Adipocyte (in vitro differentiated cells): ENCODE measurements at regions not wholly inside any gene's neighbourhood (a gene's known extent, or its start where the extent isn't known, plus 50 kb on each side); places are given as distances from the start of the nearest gene placed in this dataset.

Experiments used
- DNase-seq: peaks from one replicate; pipeline ENCODE4 v3.0.0-alpha.2; 2015; ENCODE audit warnings: low read depth
- H3K27me3 ChIP-seq: replicated peaks from 2 replicates; pipeline ENCODE4 v1.7.0; 2013; ENCODE audit warnings: mild to moderate bottlenecking, low read length, moderate library complexity; ENCODE audit not compliant: control insufficient read depth, insufficient read depth
- H3K36me3 ChIP-seq: 2 replicates; pipeline ENCODE4 v1.7.0; 2013; ENCODE audit warnings: low read length, mild to moderate bottlenecking, moderate library complexity; ENCODE audit not compliant: control insufficient read depth, insufficient read depth, severe bottlenecking
- H3K4me1 ChIP-seq: 2 replicates; pipeline ENCODE4 v1.7.0; 2013; ENCODE audit warnings: mild to moderate bottlenecking, low read length, moderate library complexity; ENCODE audit not compliant: control insufficient read depth, insufficient read depth
- H3K4me3 ChIP-seq: 2 replicates; pipeline ENCODE4 v1.7.0; 2013; ENCODE audit warnings: mild to moderate bottlenecking, low read length, moderate library complexity
- H3K9ac ChIP-seq: 2 replicates; pipeline ENCODE4 v1.7.0; 2013; ENCODE audit warnings: mild to moderate bottlenecking, low read length, moderate library complexity
- H3K9me3 ChIP-seq: 2 replicates; pipeline ENCODE4 v1.7.0; 2013; ENCODE audit warnings: mild to moderate bottlenecking, low read length, moderate library complexity; ENCODE audit not compliant: control insufficient read depth

DNA sequence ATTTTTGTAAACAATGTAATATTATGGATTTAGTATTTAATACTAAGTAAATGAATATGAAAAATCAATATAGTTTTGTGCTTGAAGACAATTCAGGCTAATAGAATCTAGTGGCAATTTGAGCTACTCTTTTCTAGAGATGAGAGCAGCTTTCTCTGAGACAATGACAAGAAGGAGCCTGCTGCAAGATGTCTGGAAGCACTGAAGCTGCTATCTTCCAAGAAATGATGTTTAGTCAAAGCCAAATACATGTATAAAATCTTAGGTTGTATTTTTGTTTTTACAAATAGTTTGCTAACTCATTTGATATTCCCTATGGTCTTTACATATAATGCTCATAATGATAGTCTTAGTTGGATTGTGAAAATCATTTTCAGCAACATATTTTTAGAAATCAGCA is 103.9 kb upstream of the COL24A1 start:
- no peaks in the 10 kb centered on the region for H3K4me1 ChIP-seq
- no peak for DNase-seq
- H3K36me3 ChIP-seq: no peaks in the 10 kb centered on the region
- no peak overlapping the region for H3K9ac ChIP-seq
- H3K4me3 ChIP-seq: no peak overlapping the region
- H3K9me3 ChIP-seq: no peaks in the 10 kb centered on the region
- H3K27me3 ChIP-seq: no peaks in the 10 kb centered on the region

DNA sequence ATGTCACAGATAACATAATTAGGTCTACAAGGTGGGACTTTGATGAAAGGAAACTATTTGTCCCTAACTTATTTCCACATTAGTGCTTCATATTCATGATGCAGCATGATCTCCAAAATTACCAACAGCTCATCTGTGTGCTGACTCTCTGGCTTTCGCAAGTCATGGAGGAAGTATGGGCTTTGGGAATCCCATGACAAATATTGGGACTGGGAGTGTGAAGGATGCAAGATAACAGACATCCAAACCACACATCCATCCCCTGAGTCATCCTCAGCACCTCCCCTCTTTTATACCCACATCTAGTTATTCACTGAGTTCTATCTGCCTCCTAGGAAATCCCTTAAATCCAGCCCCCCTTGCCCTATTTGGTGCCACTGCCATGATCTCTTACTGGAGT is 102.8 kb upstream of the COL24A1 start:
- Histone ChIP-seq H3K27me3 (no peaks in the 10 kb centered on the region), H3K9ac (no peak overlapping the region)
- DNase-seq: no peak

DNA sequence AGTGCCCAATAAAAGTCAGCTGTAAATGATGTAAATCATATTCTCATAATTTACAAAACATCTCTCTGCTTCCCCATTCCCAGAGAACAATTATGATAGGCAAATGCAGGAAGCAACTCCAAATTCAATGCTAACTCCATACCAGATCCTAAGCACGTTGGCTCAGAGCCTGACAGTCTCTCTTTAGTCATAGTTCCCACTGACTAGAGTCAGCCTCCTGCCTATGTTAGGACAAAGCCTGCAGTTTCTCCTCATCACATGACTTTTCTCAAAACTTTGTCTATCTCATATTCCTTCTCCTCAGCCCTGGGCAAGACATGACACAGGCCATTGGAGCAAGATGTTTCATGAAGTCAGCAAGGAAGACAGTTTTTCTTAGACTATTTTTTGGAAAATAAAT is 101.5 kb upstream of the COL24A1 start:
- Histone ChIP-seq H3K4me3 (no peak overlapping the region), H3K9me3 (no peaks in the 10 kb centered on the region), H3K27me3 (no peaks in the 10 kb centered on the region), H3K4me1 (no peaks in the 10 kb centered on the region), H3K9ac (no peak overlapping the region), H3K36me3 (no peaks in the 10 kb centered on the region)
- peak; percentile 36 for DNase-seq

More for the DNA sequence above, 102.8 kb upstream of the COL24A1 start:
- no peaks in the 10 kb centered on the region for H3K4me1 ChIP-seq
- no peak overlapping the region for H3K4me3 ChIP-seq
- no peaks in the 10 kb centered on the region for H3K9me3 ChIP-seq
- H3K36me3 ChIP-seq: no peaks in the 10 kb centered on the region

DNA sequence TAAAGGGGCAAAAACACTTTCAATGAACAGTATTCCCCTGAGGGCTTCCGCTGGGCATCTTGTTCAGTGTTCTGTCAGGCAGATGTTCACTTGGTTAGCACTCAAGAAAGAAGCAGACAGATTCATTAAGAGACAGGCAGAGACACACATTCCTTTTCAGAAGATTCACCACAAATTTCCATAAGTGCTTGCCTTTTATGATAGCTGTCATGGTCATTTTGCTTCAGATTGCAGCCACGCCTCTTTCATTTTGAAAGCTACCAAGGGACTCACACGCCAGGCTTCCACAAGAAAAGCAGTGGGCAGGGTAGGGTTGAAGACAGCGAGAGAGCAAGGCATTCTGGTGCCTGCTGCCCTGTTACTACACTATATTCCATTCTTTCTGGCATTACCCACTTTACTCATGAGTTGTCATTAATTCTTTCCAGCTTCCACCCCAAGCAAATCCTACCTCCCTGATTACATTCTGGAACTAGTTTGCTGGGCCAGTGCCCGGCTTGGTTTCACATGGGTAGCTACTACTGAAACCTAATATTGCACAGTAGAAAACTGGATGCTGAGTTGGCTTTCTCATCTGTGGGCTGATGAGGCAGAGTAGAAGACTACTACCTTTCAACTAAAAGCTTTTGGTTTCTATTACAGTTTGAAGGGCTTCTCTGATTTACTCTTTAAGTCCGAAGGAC is 91.2 kb upstream of the COL24A1 start:
- H3K4me3 ChIP-seq: peak overlapping the region; percentile 66
- peak; percentile 89 for DNase-seq
- no peaks in the 10 kb centered on the region for H3K36me3 ChIP-seq
- no peaks in the 10 kb centered on the region for H3K27me3 ChIP-seq
- peaks cover 6% of the 10 kb centered on the region for H3K4me1 ChIP-seq
- no peak overlapping the region for H3K9ac ChIP-seq
- H3K9me3 ChIP-seq: no peaks in the 10 kb centered on the region

DNA sequence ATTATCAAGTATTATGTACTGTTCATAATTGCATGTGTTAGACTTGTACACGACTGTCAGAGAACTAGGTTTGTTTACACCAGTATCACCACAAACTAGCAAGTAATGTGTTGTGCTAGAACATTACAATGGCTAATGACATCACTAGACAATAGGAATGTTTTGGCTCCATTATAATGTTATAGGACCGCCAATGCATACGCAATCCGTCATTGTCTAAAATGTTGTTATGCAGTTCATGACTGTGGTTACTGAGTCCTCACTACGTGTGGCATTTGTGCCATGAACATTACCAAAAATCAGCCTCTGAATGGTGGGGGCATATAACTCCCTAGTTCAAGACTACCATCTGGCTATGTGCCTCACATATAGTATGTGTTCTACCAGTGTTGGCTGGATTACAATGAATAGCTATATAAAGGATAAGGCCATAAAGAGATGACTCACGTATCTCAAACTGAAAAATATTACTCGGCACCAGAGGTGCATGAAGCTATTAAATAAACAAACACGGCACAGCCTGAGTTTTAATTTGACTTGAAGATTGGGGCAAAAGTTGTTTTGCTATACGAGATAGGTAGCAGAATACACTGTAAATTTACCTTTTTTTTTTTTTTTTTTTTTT is 89.1 kb upstream of the COL24A1 start:
- Histone ChIP-seq H3K36me3 (no peaks in the 10 kb centered on the region), H3K9me3 (no peaks in the 10 kb centered on the region), H3K4me3 (no peak overlapping the region), H3K27me3 (no peaks in the 10 kb centered on the region), H3K9ac (no peak overlapping the region), H3K4me1 (peaks cover 6% of the 10 kb centered on the region)
- no peak for DNase-seq

DNA sequence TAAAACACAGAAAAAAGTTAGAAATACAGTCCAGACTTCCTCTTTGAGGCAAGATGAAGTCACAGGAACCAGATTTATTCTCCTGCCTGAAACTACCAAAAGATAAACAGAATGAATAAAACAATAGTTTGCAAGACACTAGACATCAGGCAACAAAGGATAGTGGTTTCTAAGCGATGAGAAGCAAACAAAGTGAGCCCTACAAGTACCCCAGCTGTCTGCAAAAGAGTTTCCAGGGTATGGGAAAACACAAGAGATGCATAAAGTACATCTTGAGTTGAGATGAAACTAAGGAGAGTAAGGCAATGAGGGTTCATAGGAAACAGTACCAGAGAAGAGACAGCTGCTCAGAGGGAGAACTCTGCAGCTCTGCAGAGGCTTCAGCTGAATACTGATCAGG is 83.3 kb upstream of the COL24A1 start:
- H3K27me3 ChIP-seq: no peaks in the 10 kb centered on the region
- no peaks in the 10 kb centered on the region for H3K36me3 ChIP-seq
- no peak overlapping the region for H3K9ac ChIP-seq
- H3K4me1 ChIP-seq: no peaks in the 10 kb centered on the region
- no peak for DNase-seq
- H3K9me3 ChIP-seq: peaks cover 24% of the 10 kb centered on the region
- no peak overlapping the region for H3K4me3 ChIP-seq

DNA sequence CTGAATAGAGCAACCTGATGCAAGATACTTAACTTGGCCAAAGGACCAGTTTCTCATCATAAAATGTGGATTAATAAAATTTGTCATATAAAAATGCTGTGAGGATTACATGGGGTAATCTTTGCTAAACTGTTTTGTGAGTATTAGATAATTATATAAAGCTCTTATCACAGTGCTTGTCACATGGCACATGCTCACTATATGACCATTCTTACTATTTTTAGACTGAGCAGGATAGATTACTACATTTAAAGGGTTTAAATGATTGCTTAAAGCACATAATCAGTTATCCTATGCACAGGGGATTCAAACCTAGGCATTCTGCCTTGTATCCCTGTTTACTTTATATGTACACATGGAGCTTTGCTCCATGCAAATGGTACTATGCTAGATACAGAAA is 82.9 kb upstream of the COL24A1 start:
- Histone ChIP-seq H3K9ac (no peak overlapping the region), H3K27me3 (no peaks in the 10 kb centered on the region), H3K36me3 (no peaks in the 10 kb centered on the region), H3K4me3 (no peak overlapping the region), H3K9me3 (peaks cover 24% of the 10 kb centered on the region), H3K4me1 (no peaks in the 10 kb centered on the region)
- DNase-seq: no peak

DNA sequence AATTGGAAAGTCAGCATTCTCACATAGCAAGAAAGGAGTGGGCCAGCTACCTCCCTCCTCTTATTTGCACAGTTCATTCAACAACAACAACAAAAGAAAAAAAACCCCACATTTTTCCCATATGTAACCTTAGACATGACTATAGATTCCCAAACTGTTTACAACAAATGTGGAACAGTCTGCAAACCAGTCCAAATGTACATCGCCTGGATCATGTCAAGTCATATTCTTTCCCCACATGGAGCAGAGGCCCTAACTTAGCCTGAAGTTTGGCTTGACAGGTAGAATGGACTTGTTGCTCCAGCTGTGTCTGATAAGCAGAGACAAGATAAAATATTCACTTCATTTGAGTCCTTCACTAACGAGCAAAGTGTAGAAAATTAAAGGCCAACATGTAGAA is 81.7 kb upstream of the COL24A1 start:
- DNase-seq: no peak
- H3K9ac ChIP-seq: no peak overlapping the region

DNA sequence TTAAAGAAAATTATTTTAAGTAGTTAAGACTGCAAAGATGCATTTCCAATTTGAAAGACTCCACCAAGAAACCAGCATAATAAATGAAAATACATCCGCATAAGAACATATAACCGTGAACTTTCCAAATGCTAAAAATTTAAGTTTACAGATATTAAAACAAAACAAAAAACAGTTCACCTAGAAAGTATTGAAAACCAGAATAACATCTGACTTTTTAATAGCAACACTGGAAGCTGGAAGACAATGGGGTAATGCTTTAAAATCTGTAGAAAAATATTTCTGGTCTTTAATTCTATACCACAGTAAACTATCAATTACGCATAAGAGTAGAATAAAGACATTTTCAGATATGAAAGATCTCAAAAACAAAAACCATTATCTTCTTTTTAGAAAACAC is 79.3 kb upstream of the COL24A1 start:
- Histone ChIP-seq H3K4me1 (no peaks in the 10 kb centered on the region), H3K9me3 (peaks cover 24% of the 10 kb centered on the region), H3K36me3 (no peaks in the 10 kb centered on the region), H3K4me3 (no peak overlapping the region), H3K9ac (no peak overlapping the region), H3K27me3 (no peaks in the 10 kb centered on the region)
- DNase-seq: no peak

More for the DNA sequence above, 81.7 kb upstream of the COL24A1 start:
- Histone ChIP-seq H3K36me3 (no peaks in the 10 kb centered on the region), H3K9me3 (peaks cover 24% of the 10 kb centered on the region), H3K4me1 (no peaks in the 10 kb centered on the region), H3K4me3 (no peak overlapping the region), H3K27me3 (no peaks in the 10 kb centered on the region)

DNA sequence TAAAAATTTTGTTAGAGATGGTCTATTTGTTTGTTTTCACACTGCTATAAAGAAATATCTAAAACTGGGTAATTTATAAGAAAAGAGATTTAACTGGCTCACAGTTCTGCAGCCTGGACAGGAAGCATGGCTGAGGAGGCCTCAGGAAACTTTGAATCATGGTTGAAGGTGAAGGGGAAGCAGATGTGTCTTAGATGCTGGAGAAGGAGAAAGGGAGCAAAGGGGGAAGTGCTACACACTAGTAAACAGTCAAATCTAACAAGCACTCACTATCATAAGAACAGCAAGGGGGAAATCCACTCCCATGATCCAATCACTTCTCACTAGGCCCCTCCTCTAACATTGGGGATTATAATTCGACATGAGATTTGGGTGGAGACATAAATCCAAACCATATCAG is 76.8 kb upstream of the COL24A1 start:
- Histone ChIP-seq H3K9ac (no peak overlapping the region), H3K36me3 (no peaks in the 10 kb centered on the region), H3K9me3 (peaks cover 24% of the 10 kb centered on the region), H3K4me3 (no peak overlapping the region), H3K27me3 (no peaks in the 10 kb centered on the region), H3K4me1 (no peaks in the 10 kb centered on the region)
- no peak for DNase-seq

DNA sequence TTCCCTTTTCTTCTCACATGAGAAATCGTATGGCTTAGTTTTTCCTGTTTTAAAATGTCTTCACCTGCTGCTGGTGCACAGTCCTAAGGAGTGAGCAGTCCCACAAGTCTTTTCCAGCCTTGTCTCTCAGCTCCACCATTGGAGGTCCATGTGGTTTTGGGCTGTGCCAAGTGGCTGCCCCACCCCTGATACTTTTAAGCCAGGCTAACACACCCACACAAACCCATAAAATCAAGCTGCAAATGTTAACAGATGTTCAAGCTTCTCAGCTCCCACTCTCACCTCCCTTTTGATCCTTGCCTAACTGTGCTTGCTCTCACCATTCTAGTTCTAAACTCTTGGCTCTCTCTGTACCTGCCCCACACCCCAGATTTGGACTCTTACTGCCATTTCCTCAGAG is 74.5 kb upstream of the COL24A1 start:
- Histone ChIP-seq H3K27me3 (no peaks in the 10 kb centered on the region), H3K9ac (no peak overlapping the region), H3K36me3 (no peaks in the 10 kb centered on the region), H3K4me3 (no peak overlapping the region), H3K4me1 (peaks cover 3% of the 10 kb centered on the region), H3K9me3 (peaks cover 10% of the 10 kb centered on the region)
- no peak for DNase-seq
